K562 (cell line): ENCODE measurements at regions not wholly inside any gene's neighbourhood (a gene's known extent, or its start where the extent isn't known, plus 50 kb on each side); places are given as distances from the start of the nearest gene placed in this dataset.
"Not testable (repeated sequence)": the region's sequence is repeated elsewhere in the genome, so short reads cannot be mapped to it uniquely, and the experiment has no call there.

Experiments used
- ATAC-seq: fragments of 200-7000 bp; cut with Tn5 transposase; 3 replicates; pipeline ENCODE4 v1.9.1; 2020; ENCODE audit warnings: moderate library complexity
- BruUV-seq: library from RNA; stranded (reverse); fragments of 400-500 nt; replicated peaks from 2 replicates; lab custom pipeline; 2021; lab: Mats Ljungman, UMichigan
- CTCF ChIA-PET: fragments of 300-600 bp; formaldehyde crosslinking; extraction: SDS; loops from one replicate; lab custom pipeline; 2021; ENCODE audit warnings: low intra/inter-chr PET ratio; lab: Yijun Ruan, JAX
- POLR2A ChIA-PET: fragments of 300-600, 350-650 bp; sonication (Branson Sonifier 250); formaldehyde crosslinking; extraction: SDS; loops from one replicate; lab custom pipeline; 2021; ENCODE audit warnings: antibody characterized with exemption, inconsistent platforms; lab: Yijun Ruan, JAX
- DNase-seq, 4 experiments: peaks; one replicate each; pipeline versions ENCODE4 v3.0.0 to v3.0.0-alpha.2; 2011 to 2018; ENCODE audit warnings: low spot score in 3 of 4, mixed read lengths in 3 of 4; ENCODE audit errors: extremely low read depth in 1 of 4
- FAIRE-seq: peaks from 2 replicates; lab custom pipeline; 2011; peaks lifted over from hg19 to GRCh38; lab: Jason Lieb, UNC
- H2AFZ ChIP-seq: 2 replicates; pipeline ENCODE4 v1.6.0; 2011; ENCODE audit warnings: low read depth, low read length, control low read depth, inconsistent platforms
- H3K27ac ChIP-seq: fragments of 200-600 bp; 3 replicates; pipeline ENCODE4 v1.8.0; 2011; ENCODE audit warnings: low read depth, mild to moderate bottlenecking, control low read depth, inconsistent platforms, low read length, moderate library complexity, mixed read lengths; ENCODE audit errors: extremely low read depth
- H3K27me3 ChIP-seq, 2 experiments: fragments of 300-600 bp in 1 of 2; 2 replicates in 1 of 2; 3 replicates in 1 of 2; pipeline versions ENCODE4 v1.6.0 to v1.8.0; 2011; ENCODE audit warnings: inconsistent platforms in 2 of 2, low read length in 2 of 2, mild to moderate bottlenecking in 1 of 2, mixed read lengths in 1 of 2, moderate library complexity in 1 of 2; ENCODE audit not compliant: control insufficient read depth in 2 of 2, insufficient read depth in 2 of 2
- H3K36me3 ChIP-seq: fragments of 300-600 bp; 3 replicates; pipeline ENCODE4 v1.8.0; 2011; ENCODE audit warnings: mild to moderate bottlenecking, low read length, inconsistent platforms; ENCODE audit not compliant: control insufficient read depth, insufficient read depth
- H3K4me1 ChIP-seq, 2 experiments: fragments of 200-600 bp in 1 of 2; replicated peaks in 1 of 2; 2 replicates in 1 of 2; 3 replicates in 1 of 2; pipeline versions ENCODE4 v1.5.1 to v1.8.0; 2011; ENCODE audit warnings: inconsistent platforms in 2 of 2, low read length in 2 of 2, mild to moderate bottlenecking in 1 of 2, mixed read lengths in 1 of 2, moderate library complexity in 1 of 2; ENCODE audit not compliant: control insufficient read depth in 2 of 2, insufficient read depth in 2 of 2
- H3K4me2 ChIP-seq: 2 replicates; pipeline ENCODE4 v1.6.1; 2011; ENCODE audit warnings: low read length, control low read depth, inconsistent platforms, mixed read lengths; ENCODE audit not compliant: insufficient read depth
- H3K4me3 ChIP-seq: fragments of 200-600 bp; sonication (generic), shearing (Covaris generic); 2 replicates; pipeline ENCODE4 v1.5.1; 2016; ENCODE audit warnings: control low read depth, inconsistent platforms
- H3K79me2 ChIP-seq: fragments of 200-600 bp; 3 replicates; pipeline ENCODE4 v1.8.0; 2011; ENCODE audit warnings: low read length, inconsistent platforms; ENCODE audit not compliant: control insufficient read depth, insufficient read depth
- H3K9ac ChIP-seq, 2 experiments: 2 replicates each; pipeline versions ENCODE4 v1.6.0 to v1.6.1; 2011; ENCODE audit warnings: low read depth in 2 of 2, low read length in 2 of 2, control low read depth in 1 of 2, inconsistent platforms in 1 of 2, mild to moderate bottlenecking in 1 of 2, mixed read lengths in 1 of 2; ENCODE audit not compliant: insufficient read depth in 1 of 2
- H3K9me1 ChIP-seq: one replicate; pipeline ENCODE4 v1.6.0; 2011; ENCODE audit warnings: inconsistent platforms, mild to moderate bottlenecking, low read length, moderate library complexity; ENCODE audit not compliant: control insufficient read depth, insufficient read depth
- H3K9me3 ChIP-seq: replicated peaks from 2 replicates; pipeline ENCODE4 v1.5.1; 2011; ENCODE audit warnings: low read depth, low read length, inconsistent platforms; ENCODE audit not compliant: control insufficient read depth, insufficient read depth
- H4K20me1 ChIP-seq: replicated peaks from 2 replicates; pipeline ENCODE4 v1.6.1; 2011; ENCODE audit warnings: low read length, inconsistent platforms, mixed read lengths; ENCODE audit not compliant: control insufficient read depth, insufficient read depth
- ELF4 ChIP-seq: fragments of 450-650 bp; formaldehyde crosslinking; IDR thresholded peaks from 2 replicates; pipeline ENCODE4 v1.4.0; 2022; ENCODE audit warnings: missing genetic modification characterization
- TCF7L2 ChIP-seq: fragments of 150-350 bp; IDR thresholded peaks from 2 replicates; pipeline ENCODE4 v1.6.1; 2016; ENCODE audit warnings: low read depth, mild to moderate bottlenecking, low read length, moderate library complexity
- ZBTB33 ChIP-seq: sonication (generic); formaldehyde crosslinking; IDR thresholded peaks from 2 replicates; pipeline ENCODE4 v1.8.1; 2023; ENCODE audit warnings: mild to moderate bottlenecking, missing genetic modification reagents
- WGBS: fragments of 100-300 bp; shearing (Covaris generic); methylation state at CpG from one replicate; pipeline ENCODE4 v1.1.6; 2016; ENCODE audit warnings: low coverage, mixed read lengths; ENCODE audit not compliant: insufficient coverage; ENCODE audit errors: missing lambda C conversion rate; 5-methylcytosine and 5-hydroxymethylcytosine counted together
- in situ Hi-C: fragments of 300-500 bp; cut with MboI; formaldehyde crosslinking; loops from 4 replicates; pipeline ENCODE4 v1.15.0; 2018; ENCODE audit warnings: inconsistent platforms, mixed read lengths
- intact Hi-C: fragments of 100-400 bp; cut with micrococcal nuclease; formaldehyde crosslinking; loops from 2 replicates; pipeline ENCODE4 v1.14.2; 2022

GRCh38 chr4:110332483-110332882, 134.1 kb upstream of the ELOVL6 start:
- H3K9me1 ChIP-seq, result no peaks in the 10 kb centered on the region
- no peaks in the 10 kb centered on the region for H3K27me3 ChIP-seq
- intact Hi-C loops (no loop called here), in situ Hi-C loops (no loop called here)
- no peak for DNase-seq
- no peak for ATAC-seq
- no TSS peak for BruUV-seq
- 3% methylated on average over 2 of the region's 2 CpGs for WGBS
- H3K27ac ChIP-seq, result no peak overlapping the region
- FAIRE-seq, result no peak
- no peaks in the 10 kb centered on the region for H3K79me2 ChIP-seq
- POLR2A ChIA-PET, result no interaction called here
- no peaks in the 10 kb centered on the region for H3K36me3 ChIP-seq
- TF ChIP-seq ZBTB33 (CRISPR knock-in tag) (no peak), TCF7L2 (no peak), ELF4 (CRISPR knock-in tag) (no peak)
- H3K4me3 ChIP-seq, result no peak overlapping the region
- CTCF ChIA-PET, result no interaction called here
- H2AFZ ChIP-seq, result no peak overlapping the region
- no peaks in the 10 kb centered on the region for H4K20me1 ChIP-seq
- H3K4me2 ChIP-seq, result no peak overlapping the region
- H3K9me3 ChIP-seq, result no peaks in the 10 kb centered on the region
- H3K4me1 ChIP-seq, result no peaks in the 10 kb centered on the region
- no peak overlapping the region for H3K9ac ChIP-seq

GRCh38 chr4:110326426-110326825, 128.0 kb upstream of the ELOVL6 start:
- H3K9me3 ChIP-seq, H3K27ac ChIP-seq, H3K4me2 ChIP-seq, H3K9me1 ChIP-seq, H3K4me1 ChIP-seq, H3K27me3 ChIP-seq, POLR2A ChIA-PET, ATAC-seq, H3K36me3 ChIP-seq, DNase-seq, FAIRE-seq, H2AFZ ChIP-seq, CTCF ChIA-PET, H4K20me1 ChIP-seq, H3K9ac ChIP-seq, H3K79me2 ChIP-seq, intact Hi-C loops, BruUV-seq, H3K4me3 ChIP-seq: not testable (repeated sequence)
- in situ Hi-C loops, result loop anchor here (10.0 kb wide), 1 partner anchor 322 kb away; no protein-coding TSS in a partner anchor
- 6% methylated on average over 3 of the region's 4 CpGs for WGBS
